MM.1S (cell line): ENCODE measurements at regions not wholly inside any gene's neighbourhood (a gene's known extent, or its start where the extent isn't known, plus 50 kb on each side); places are given as distances from the start of the nearest gene placed in this dataset.

Source experiments
- EZH2 ChIP-seq: fragments of 300-600 bp; sonication (generic); optimal IDR thresholded peaks from 2 replicates; pipeline ENCODE3; 2017; ENCODE audit warnings: low read depth, mild to moderate bottlenecking, antibody characterized with exemption, low read length, mixed read lengths
- EZH2phosphoT487 ChIP-seq: fragments of 300-600 bp; sonication (generic); IDR thresholded peaks from 2 replicates; pipeline ENCODE4 v1.6.1; 2018; ENCODE audit warnings: antibody characterized with exemption, low read length
- TF ChIP-seq, protein P1 (sequence below): fragments of 300-600 bp; sonication (generic); IDR thresholded peaks from 2 replicates; pipeline ENCODE4 v1.5.1; 2016; ENCODE audit warnings: antibody characterized with exemption, low read length, mixed read lengths

DNA sequence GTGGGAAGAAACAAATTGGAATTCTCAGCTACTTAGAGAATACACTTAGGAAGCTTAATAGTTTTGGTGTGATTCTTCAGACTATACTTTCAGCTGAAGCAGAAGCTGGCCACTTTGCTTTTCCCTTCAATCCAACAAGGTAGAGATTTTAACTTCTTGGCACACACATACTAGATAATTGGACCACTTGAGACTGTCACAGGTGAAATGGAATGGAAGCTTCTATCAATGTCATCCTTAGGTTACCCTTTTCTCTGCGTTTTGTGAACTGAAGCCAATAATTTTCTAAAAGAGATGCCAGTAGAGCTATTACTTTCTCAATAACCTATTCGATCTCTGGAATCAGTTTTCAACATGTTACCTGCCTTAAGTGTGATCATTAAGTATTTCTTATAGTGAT lies 405.3 kb downstream of the PCDH20 start:
- TF ChIP-seq, protein P1, sequence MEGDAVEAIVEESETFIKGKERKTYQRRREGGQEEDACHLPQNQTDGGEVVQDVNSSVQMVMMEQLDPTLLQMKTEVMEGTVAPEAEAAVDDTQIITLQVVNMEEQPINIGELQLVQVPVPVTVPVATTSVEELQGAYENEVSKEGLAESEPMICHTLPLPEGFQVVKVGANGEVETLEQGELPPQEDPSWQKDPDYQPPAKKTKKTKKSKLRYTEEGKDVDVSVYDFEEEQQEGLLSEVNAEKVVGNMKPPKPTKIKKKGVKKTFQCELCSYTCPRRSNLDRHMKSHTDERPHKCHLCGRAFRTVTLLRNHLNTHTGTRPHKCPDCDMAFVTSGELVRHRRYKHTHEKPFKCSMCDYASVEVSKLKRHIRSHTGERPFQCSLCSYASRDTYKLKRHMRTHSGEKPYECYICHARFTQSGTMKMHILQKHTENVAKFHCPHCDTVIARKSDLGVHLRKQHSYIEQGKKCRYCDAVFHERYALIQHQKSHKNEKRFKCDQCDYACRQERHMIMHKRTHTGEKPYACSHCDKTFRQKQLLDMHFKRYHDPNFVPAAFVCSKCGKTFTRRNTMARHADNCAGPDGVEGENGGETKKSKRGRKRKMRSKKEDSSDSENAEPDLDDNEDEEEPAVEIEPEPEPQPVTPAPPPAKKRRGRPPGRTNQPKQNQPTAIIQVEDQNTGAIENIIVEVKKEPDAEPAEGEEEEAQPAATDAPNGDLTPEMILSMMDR, result no peak
- TF ChIP-seq EZH2phosphoT487 (no peak), EZH2 (no peak)
